ENCODE measurements at regions not wholly inside any gene's neighbourhood (a gene's known extent, or its start where the extent isn't known, plus 50 kb on each side); places are given as distances from the start of the nearest gene placed in this dataset.

DNA sequence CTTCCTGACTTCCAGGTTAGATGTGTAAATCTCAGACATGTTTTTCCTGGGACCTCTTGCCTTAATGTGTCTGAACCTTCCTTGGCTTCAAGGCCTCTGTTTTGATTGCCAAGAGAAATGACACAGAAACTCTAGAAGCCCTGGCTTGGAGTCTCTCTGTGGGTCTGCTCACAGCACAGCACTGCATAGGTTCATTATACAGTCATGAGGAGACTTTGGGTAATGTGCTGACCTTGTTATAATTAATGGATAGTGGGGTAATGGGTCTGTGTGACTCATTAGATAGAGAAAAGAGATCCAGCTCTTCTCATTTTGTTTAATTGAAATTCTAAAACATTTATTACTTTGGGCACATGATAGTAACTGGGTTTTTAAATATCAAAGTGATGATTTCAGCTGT is 175.8 kb upstream of the GLRA1 start:
- TF ChIP-seq CTCF (IDR thresholded peaks at IDR 0.05) (no peak), EZH2 (IDR thresholded peaks at IDR 0.05) (no peak)
